DND-41 (cell line): ENCODE measurements at regions not wholly inside any gene's neighbourhood (a gene's known extent, or its start where the extent isn't known, plus 50 kb on each side); places are given as distances from the start of the nearest gene placed in this dataset.

ENCODE experiments used
- CTCF ChIP-seq: IDR thresholded peaks from 2 replicates; pipeline ENCODE4 v1.5.1; 2012; ENCODE audit warnings: borderline replicate concordance, low read length, moderate library complexity, mild to moderate bottlenecking; ENCODE audit not compliant: poor library complexity, severe bottlenecking; ENCODE audit errors: extremely low read depth
- EZH2 ChIP-seq: IDR thresholded peaks from 3 replicates; pipeline ENCODE4 v1.6.1; 2012; ENCODE audit warnings: borderline replicate concordance, low read depth, mild to moderate bottlenecking, moderate library complexity, low read length, inconsistent platforms; ENCODE audit not compliant: severe bottlenecking

- TF ChIP-seq CTCF (no peak), EZH2 (no peak)
These were observed 1224.1 kb upstream of the CADM2 start for GRCh38 chr3:83734656-83735055.
